ENCODE measurements at regions not wholly inside any gene's neighbourhood (a gene's known extent, or its start where the extent isn't known, plus 50 kb on each side); places are given as distances from the start of the nearest gene placed in this dataset.

DNA sequence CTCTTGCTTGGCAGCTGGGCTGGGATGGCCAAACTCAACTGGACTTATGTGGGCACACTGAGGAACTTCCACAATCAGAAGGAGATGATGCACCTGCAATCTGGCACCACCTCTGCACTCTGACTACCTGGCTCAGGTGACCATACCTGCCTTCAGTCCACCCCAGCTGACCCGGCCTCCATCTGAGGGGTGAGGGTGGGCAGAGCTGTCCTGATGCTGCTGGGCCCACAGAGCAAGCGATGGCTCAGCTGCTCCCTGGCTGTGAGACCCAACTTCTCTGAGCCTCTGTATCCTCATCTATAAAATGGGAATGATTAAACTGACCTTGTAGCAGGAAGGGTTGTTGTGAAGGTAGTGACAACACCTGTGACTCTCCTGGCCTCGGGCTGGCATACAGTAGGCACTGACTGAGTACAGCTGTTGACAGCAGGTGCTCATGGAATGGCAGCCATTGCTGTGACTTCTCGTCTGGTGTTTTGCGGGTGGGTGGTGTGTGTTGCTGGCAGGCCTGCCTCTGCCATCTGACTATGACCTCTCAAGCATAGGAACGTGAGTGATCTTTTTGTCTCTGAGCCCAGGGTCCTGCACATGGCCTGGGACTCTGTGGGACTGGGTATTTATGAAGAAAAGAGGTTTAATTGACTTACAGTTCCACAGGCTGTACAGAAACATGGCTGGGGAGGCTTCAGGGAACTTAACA lies 438.5 kb downstream of the PTPRU start:
- Histone ChIP-seq H3K9me3 (no peaks in the 10 kb centered on the region), H3K27ac (no peak overlapping the region), H3K36me3 (no peaks in the 10 kb centered on the region), H3K4me1 (no peaks in the 10 kb centered on the region), H3K27me3 (no peaks in the 10 kb centered on the region), H3K4me3 (no peak overlapping the region)
- intact Hi-C loops (cut with DNase I) = no loop called here
- TF ChIP-seq, protein P1, sequence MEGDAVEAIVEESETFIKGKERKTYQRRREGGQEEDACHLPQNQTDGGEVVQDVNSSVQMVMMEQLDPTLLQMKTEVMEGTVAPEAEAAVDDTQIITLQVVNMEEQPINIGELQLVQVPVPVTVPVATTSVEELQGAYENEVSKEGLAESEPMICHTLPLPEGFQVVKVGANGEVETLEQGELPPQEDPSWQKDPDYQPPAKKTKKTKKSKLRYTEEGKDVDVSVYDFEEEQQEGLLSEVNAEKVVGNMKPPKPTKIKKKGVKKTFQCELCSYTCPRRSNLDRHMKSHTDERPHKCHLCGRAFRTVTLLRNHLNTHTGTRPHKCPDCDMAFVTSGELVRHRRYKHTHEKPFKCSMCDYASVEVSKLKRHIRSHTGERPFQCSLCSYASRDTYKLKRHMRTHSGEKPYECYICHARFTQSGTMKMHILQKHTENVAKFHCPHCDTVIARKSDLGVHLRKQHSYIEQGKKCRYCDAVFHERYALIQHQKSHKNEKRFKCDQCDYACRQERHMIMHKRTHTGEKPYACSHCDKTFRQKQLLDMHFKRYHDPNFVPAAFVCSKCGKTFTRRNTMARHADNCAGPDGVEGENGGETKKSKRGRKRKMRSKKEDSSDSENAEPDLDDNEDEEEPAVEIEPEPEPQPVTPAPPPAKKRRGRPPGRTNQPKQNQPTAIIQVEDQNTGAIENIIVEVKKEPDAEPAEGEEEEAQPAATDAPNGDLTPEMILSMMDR (IDR thresholded peaks at IDR 0.05) = no peak
- DNase-seq (ENCODE audit: low spot score in 2 of 2) = peak in 1 of 2 donors; percentile 56

DNA sequence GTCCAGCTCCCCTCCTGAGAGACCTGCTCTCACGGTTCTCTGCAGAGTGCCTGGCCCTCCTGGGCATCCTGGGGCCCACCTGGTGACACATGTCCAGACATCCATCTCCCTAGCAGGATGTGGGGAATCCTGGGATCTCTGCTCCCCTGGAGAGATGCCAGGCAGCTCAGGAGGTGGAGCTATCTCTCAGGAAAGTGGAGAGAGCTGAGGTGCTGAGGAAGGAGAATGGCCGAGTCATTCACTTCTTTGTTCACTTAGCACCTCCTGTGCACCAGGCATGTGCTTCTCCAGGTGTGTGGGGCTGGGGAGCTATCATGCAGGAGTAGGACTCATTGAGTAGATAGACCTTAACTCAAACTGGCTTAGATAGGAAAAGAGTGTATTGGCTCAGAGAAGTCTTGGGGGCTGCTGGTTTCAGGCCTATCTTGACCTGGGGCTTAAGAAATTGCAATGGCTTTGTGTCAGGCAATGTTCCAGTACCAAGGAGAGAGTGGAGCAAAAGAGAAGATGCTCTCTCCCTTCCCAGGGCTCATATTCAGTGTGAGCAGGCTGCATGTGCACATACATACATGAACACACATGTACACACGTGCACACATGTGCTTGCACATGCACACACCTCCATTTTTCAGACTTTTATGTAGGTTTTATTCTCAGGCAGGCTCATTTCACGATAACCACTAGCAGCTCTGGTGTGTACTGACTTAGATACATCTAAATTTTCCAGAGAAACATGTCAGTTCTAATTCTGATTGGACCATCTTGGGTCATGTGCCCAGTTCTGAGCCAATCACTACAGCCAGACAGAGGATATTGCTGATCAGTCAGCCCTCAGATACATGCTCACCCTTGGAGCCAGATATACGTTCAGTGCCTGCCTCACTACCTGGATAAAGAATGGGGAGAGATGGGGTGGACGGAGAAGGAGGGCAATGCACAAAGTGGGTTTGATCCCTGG lies 437.6 kb downstream of the PTPRU start:
- TF ChIP-seq, protein P1 (IDR thresholded peaks at IDR 0.05) = no peak
- intact Hi-C loops (cut with DNase I) = no loop called here
- DNase-seq (ENCODE audit: low spot score in 2 of 2) = peak in 1 of 2 donors; percentile 52
- H3K4me3 ChIP-seq = no peak overlapping the region
- no peaks in the 10 kb centered on the region for H3K27me3 ChIP-seq
- H3K36me3 ChIP-seq = no peaks in the 10 kb centered on the region
- no peak overlapping the region for H3K27ac ChIP-seq
- H3K9me3 ChIP-seq = no peaks in the 10 kb centered on the region
- H3K4me1 ChIP-seq = no peaks in the 10 kb centered on the region

DNA sequence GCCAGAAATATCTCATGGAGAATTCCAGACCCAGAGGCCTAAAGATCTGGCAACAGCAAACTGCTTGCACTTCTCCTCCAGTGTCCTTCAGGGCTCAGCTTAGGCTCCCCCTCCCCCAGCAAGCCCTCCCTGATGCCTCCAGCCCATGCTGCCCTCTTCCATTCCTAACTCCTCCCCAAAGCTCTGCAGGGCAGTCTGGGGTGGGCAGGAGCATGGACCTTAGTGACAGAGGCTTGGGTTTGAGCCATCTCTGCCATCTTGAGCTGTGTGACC lies 436.8 kb downstream of the PTPRU start:
- TF ChIP-seq, protein P1 (IDR thresholded peaks at IDR 0.05) = no peak
- peak in 1 of 2 donors; percentile 30 for DNase-seq (ENCODE audit: low spot score in 2 of 2)
- H3K36me3 ChIP-seq = no peaks in the 10 kb centered on the region
- H3K9me3 ChIP-seq = no peaks in the 10 kb centered on the region
- H3K27ac ChIP-seq = no peak overlapping the region
- H3K4me3 ChIP-seq = no peak overlapping the region
- intact Hi-C loops (cut with DNase I) = no loop called here
- H3K4me1 ChIP-seq = no peaks in the 10 kb centered on the region
- no peaks in the 10 kb centered on the region for H3K27me3 ChIP-seq

DNA sequence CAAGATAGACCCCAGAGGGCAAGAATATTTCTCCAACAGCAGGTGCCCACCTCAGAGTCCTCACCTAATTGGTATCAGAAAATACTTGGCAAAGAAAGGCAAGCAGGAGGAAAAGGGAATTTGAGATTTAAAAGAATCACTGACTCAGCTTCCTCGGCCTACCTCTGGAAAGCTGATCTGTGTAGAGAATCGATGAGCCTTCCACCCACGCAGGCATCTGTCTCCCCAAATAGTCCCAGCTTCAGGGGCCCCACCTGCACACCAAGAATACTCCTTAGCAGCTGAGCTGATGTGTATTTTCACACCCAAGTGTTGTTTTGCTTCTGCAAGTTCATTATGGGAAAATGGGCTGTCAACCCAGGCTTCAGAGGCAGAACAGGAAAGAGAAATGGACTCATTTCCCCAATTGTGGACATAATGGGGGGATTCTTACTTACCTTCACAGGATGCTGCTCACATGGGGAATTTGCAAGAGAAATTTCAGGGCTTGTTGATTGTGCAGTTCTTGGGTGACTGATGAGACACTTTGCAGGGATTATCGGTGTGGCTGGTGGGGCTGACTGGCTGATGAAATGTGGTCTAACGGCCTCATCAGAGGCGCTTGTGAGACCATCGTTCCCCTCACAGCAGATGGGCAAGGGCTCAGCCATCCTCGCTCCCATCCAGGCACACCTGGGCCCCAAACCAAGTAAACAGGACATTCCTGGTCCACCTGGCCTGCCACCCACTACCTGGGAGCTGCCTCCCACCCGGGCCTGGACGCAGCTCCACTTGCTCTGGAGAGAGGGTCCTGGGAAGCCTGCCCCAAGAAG lies 436.3 kb downstream of the PTPRU start:
- intact Hi-C loops (cut with DNase I) = no loop called here

More for the DNA sequence above, 436.3 kb downstream of the PTPRU start:
- TF ChIP-seq, protein P1 (IDR thresholded peaks at IDR 0.05) = no peak
- Histone ChIP-seq H3K36me3 (no peaks in the 10 kb centered on the region), H3K27ac (no peak overlapping the region), H3K4me3 (no peak overlapping the region), H3K4me1 (no peaks in the 10 kb centered on the region), H3K9me3 (no peaks in the 10 kb centered on the region), H3K27me3 (no peaks in the 10 kb centered on the region)
- peak in 1 of 2 donors; percentile 44 for DNase-seq (ENCODE audit: low spot score in 2 of 2)
